ENCODE measurements at regions not wholly inside any gene's neighbourhood (a gene's known extent, or its start where the extent isn't known, plus 50 kb on each side); places are given as distances from the start of the nearest gene placed in this dataset.

DNA sequence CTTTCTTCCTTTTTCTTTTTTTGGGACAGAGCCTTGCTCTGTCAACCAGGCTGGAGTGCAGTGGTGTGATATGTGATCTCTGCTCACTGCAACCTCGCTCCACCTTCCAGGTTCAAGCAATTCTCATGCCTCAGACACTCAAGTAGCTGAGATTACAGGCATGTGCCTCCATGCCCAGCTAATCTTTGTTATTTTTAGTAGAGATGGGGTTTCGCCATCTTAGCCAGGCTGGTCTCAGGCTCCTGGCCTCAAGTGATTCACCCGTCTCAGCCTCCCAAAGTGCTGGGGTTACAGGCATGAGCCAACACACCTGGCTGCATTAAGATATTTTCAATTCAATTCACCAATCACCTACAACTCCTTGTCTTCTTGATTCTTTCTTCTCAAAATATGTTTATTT, 1046.5 kb downstream of the GALC start:
- Mint-ChIP-seq H3K9me3 (peaks cover 10 to 11% of the 10 kb centered on the region in 2 donors), H3K27ac (no peak overlapping the region), H3K4me1 (no peaks in the 10 kb centered on the region), H3K4me3 (no peak overlapping the region), H3K36me3 (no peaks in the 10 kb centered on the region), H3K27me3 (ENCODE audit: low read depth in 2 of 2) (no peaks in the 10 kb centered on the region)
- ATAC-seq: no peak
- H3K36me3 ChIP-seq (ENCODE audit: control insufficient read depth, insufficient read depth, low read length): no peaks in the 10 kb centered on the region
- no peak overlapping the region for H3K27ac ChIP-seq (ENCODE audit: low read length)
- H3K9me3 ChIP-seq (ENCODE audit: control insufficient read depth, insufficient read depth, low read length): peaks cover 2% of the 10 kb centered on the region
- TF ChIP-seq, protein P1, sequence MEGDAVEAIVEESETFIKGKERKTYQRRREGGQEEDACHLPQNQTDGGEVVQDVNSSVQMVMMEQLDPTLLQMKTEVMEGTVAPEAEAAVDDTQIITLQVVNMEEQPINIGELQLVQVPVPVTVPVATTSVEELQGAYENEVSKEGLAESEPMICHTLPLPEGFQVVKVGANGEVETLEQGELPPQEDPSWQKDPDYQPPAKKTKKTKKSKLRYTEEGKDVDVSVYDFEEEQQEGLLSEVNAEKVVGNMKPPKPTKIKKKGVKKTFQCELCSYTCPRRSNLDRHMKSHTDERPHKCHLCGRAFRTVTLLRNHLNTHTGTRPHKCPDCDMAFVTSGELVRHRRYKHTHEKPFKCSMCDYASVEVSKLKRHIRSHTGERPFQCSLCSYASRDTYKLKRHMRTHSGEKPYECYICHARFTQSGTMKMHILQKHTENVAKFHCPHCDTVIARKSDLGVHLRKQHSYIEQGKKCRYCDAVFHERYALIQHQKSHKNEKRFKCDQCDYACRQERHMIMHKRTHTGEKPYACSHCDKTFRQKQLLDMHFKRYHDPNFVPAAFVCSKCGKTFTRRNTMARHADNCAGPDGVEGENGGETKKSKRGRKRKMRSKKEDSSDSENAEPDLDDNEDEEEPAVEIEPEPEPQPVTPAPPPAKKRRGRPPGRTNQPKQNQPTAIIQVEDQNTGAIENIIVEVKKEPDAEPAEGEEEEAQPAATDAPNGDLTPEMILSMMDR (IDR thresholded peaks at IDR 0.05): no peak
- WGBS (ENCODE audit: insufficient coverage): 94% methylated on average over 3 of the region's 3 CpGs
- no peaks in the 10 kb centered on the region for H3K27me3 ChIP-seq (ENCODE audit: control insufficient read depth, insufficient read depth, low read length)
- no peak overlapping the region for H3K4me3 ChIP-seq (ENCODE audit: low read length)
- intact Hi-C loops (cut with micrococcal nuclease): no loop called here
- no peaks in the 10 kb centered on the region for H3K4me1 ChIP-seq (ENCODE audit: control insufficient read depth, insufficient read depth, low read length)
- DNase-seq: no peak

DNA sequence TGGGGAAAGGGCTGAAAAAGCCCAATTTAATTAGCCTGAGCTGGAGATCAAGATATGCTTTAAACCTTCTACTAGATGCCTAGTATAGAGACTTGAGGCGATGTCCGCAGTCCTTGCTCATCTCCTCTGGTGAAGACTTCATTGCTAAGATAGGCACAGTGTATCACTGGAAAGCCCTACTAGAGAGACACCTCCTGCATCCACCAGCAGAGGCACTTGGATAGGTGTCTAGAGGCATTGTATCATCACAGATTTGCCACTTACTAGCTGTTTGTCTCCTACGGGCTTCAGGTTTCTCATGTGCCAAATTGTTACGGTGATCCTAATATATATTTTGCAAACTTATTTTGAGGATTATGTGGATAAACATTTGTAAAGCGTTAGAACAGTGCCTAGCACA, 1048.5 kb downstream of the GALC start:
- Histone ChIP-seq H3K4me3 (ENCODE audit: low read length) (no peak overlapping the region), H3K27me3 (ENCODE audit: control insufficient read depth, insufficient read depth, low read length) (no peaks in the 10 kb centered on the region), H3K36me3 (ENCODE audit: control insufficient read depth, insufficient read depth, low read length) (no peaks in the 10 kb centered on the region), H3K9me3 (ENCODE audit: control insufficient read depth, insufficient read depth, low read length) (peaks cover 2% of the 10 kb centered on the region), H3K4me1 (ENCODE audit: control insufficient read depth, insufficient read depth, low read length) (no peaks in the 10 kb centered on the region), H3K27ac (ENCODE audit: low read length) (no peak overlapping the region)
- intact Hi-C loops (cut with micrococcal nuclease): no loop called here
- TF ChIP-seq, protein P1 (IDR thresholded peaks at IDR 0.05): no peak
- Mint-ChIP-seq H3K4me3 (no peak overlapping the region), H3K9me3 (peaks cover 13% of the 10 kb centered on the region in 2 donors), H3K4me1 (no peaks in the 10 kb centered on the region), H3K36me3 (no peaks in the 10 kb centered on the region), H3K27ac (no peak overlapping the region), H3K27me3 (ENCODE audit: low read depth in 2 of 2) (no peaks in the 10 kb centered on the region)
- WGBS (ENCODE audit: insufficient coverage): 87% methylated on average over 5 of the region's 5 CpGs
- ATAC-seq (no peak), DNase-seq (no peak)

DNA sequence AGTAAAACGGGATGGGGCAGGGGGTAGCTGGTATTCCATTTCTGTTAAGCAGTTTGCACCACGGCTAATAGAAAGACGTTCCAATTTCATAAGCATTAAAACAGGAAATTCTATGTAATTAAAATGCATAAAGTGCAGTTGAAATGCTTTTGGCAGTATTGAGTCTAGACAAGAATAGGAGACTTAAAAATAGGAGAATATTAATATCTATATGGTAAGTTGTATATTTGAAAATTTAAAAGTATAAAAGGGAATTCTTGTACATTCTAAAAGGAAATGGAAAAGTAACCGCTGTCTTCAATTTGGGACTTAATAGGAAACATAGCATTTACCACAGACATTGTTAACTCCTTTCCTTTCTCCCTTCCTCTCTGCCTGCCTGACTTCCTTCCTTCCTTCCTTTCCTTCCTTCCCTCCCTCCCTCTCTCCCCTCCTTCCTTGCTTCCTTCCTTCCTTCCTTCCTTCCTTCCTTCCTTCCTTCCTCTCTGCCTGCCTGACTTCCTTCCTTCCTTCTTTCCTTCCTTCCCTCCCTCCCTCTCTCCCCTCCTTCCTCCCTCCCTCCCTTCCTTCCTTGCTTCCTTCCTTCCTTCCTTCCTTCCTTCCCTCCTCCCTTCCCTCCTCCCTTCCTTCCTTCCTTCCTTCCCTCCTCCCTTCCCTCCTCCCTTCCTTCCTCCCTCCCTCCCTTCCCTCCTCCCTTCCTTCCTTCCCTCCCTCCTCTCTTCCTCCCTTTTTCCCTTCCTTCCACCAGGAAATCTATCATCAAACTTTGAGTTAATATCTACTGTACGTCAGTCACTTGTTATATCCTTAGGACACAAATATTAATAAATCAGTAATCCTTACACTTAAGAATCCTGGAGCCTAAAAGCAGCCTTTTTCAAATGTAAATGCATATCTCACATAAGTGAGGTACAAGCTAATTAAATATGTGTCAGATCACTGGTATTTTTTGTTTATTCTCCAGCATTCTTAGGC, 1049.3 kb downstream of the GALC start:
- peaks cover 13 to 15% of the 10 kb centered on the region in 2 donors for H3K9me3 Mint-ChIP-seq
- no peaks in the 10 kb centered on the region for H3K27me3 Mint-ChIP-seq (ENCODE audit: low read depth in 2 of 2)
- Histone ChIP-seq H3K4me3 (ENCODE audit: low read length) (no peak overlapping the region), H3K27ac (ENCODE audit: low read length) (no peak overlapping the region), H3K27me3 (ENCODE audit: control insufficient read depth, insufficient read depth, low read length) (no peaks in the 10 kb centered on the region), H3K9me3 (ENCODE audit: control insufficient read depth, insufficient read depth, low read length) (peaks cover 6% of the 10 kb centered on the region), H3K4me1 (ENCODE audit: control insufficient read depth, insufficient read depth, low read length) (no peaks in the 10 kb centered on the region), H3K36me3 (ENCODE audit: control insufficient read depth, insufficient read depth, low read length) (no peaks in the 10 kb centered on the region)
- no peak for DNase-seq
- TF ChIP-seq, protein P1 (IDR thresholded peaks at IDR 0.05): no peak
- no peaks in the 10 kb centered on the region for H3K4me1 Mint-ChIP-seq
- WGBS (ENCODE audit: insufficient coverage): 90% methylated on average over 5 of the region's 5 CpGs
- H3K36me3 Mint-ChIP-seq: no peaks in the 10 kb centered on the region
- intact Hi-C loops (cut with micrococcal nuclease): no loop called here
- ATAC-seq: no peak
- no peak overlapping the region for H3K27ac Mint-ChIP-seq
- H3K4me3 Mint-ChIP-seq: no peak overlapping the region
